ENCODE measurements at regions not wholly inside any gene's neighbourhood (a gene's known extent, or its start where the extent isn't known, plus 50 kb on each side); places are given as distances from the start of the nearest gene placed in this dataset.
"Not testable (repeated sequence)": the region's sequence is repeated elsewhere in the genome, so short reads cannot be mapped to it uniquely, and the experiment has no call there.

GRCh38 chr4:77450006-77450405 lies 155.6 kb upstream of the CXCL13 start:
- Mint-ChIP-seq H3K4me3 (no peak overlapping the region), H3K4me1 (no peaks in the 10 kb centered on the region), H3K27ac (no peak overlapping the region), H3K36me3 (ENCODE audit: low read depth) (no peaks in the 10 kb centered on the region), H3K9me3 (ENCODE audit: low read depth) (no peaks in the 10 kb centered on the region), H3K27me3 (peaks cover 13% of the 10 kb centered on the region)
- DNase-seq (no peak), ATAC-seq (no peak)
- intact Hi-C loops (cut with DNase I, micrococcal nuclease): no loop called here
- POLR2A ChIA-PET: interaction anchor here (0.6 kb wide), 2 partner anchors 21 to 192 kb away, joined by 3 to 4 read pairs; no protein-coding TSS in a partner anchor
- CTCF ChIA-PET: interaction anchor here (0.8 to 1.0 kb wide), 3 partner anchors 13 to 151 kb away, joined by 3 read pairs; no protein-coding TSS in a partner anchor

GRCh38 chr4:77451530-77451929 lies 154.1 kb upstream of the CXCL13 start:
- CTCF ChIA-PET: interaction anchor here (1.8 kb wide), 1 partner anchor 17 kb away, joined by 3 read pairs; no protein-coding TSS in a partner anchor
- POLR2A ChIA-PET: no interaction called here
- no peak overlapping the region for H3K27ac Mint-ChIP-seq

GRCh38 chr4:77452117-77452516 lies 153.5 kb upstream of the CXCL13 start:
- intact Hi-C loops (cut with DNase I, micrococcal nuclease); H3K4me1 Mint-ChIP-seq; H3K36me3 Mint-ChIP-seq (ENCODE audit: low read depth); POLR2A ChIA-PET; H3K9me3 Mint-ChIP-seq (ENCODE audit: low read depth); H3K27me3 Mint-ChIP-seq; ATAC-seq; DNase-seq; H3K4me3 Mint-ChIP-seq; H3K27ac Mint-ChIP-seq: not testable (repeated sequence)
- CTCF ChIA-PET: interaction anchor here (1.8 kb wide), 1 partner anchor 17 kb away, joined by 3 read pairs; no protein-coding TSS in a partner anchor

More at GRCh38 chr4:77451530-77451929, 154.1 kb upstream of the CXCL13 start:
- DNase-seq: no peak
- no peak for ATAC-seq
- Mint-ChIP-seq H3K36me3 (ENCODE audit: low read depth) (no peaks in the 10 kb centered on the region), H3K4me1 (no peaks in the 10 kb centered on the region), H3K4me3 (no peak overlapping the region), H3K9me3 (ENCODE audit: low read depth) (no peaks in the 10 kb centered on the region), H3K27me3 (peaks cover 11% of the 10 kb centered on the region)
- intact Hi-C loops (cut with DNase I, micrococcal nuclease): no loop called here

- H3K4me1 Mint-ChIP-seq: no peaks in the 10 kb centered on the region
- CTCF ChIA-PET: interaction anchor here (1.2 kb wide), 1 partner anchor 165 kb away, joined by 3 read pairs; no protein-coding TSS in a partner anchor
- no peak overlapping the region for H3K4me3 Mint-ChIP-seq
- intact Hi-C loops (cut with DNase I, micrococcal nuclease): no loop called here
- H3K27me3 Mint-ChIP-seq: peaks cover 4% of the 10 kb centered on the region
- POLR2A ChIA-PET: no interaction called here
- no peaks in the 10 kb centered on the region for H3K36me3 Mint-ChIP-seq (ENCODE audit: low read depth)
- no peak for ATAC-seq
- H3K9me3 Mint-ChIP-seq (ENCODE audit: low read depth): peaks cover 5% of the 10 kb centered on the region
- H3K27ac Mint-ChIP-seq: no peak overlapping the region
- no peak for DNase-seq
Measured at GRCh38 chr4:77453911-77454310, 151.7 kb upstream of the CXCL13 start.

GRCh38 chr4:77454858-77455257 lies 150.8 kb upstream of the CXCL13 start:
- H3K27me3 Mint-ChIP-seq: peaks cover 4% of the 10 kb centered on the region
- CTCF ChIA-PET: interaction anchor here (0.7 to 1.3 kb wide), 2 partner anchors 41 to 146 kb away, joined by 3 to 6 read pairs; no protein-coding TSS in a partner anchor

GRCh38 chr4:77464100-77464499 lies 141.5 kb upstream of the CXCL13 start:
- ATAC-seq; H3K36me3 Mint-ChIP-seq (ENCODE audit: low read depth); H3K27ac Mint-ChIP-seq; H3K4me1 Mint-ChIP-seq; POLR2A ChIA-PET; DNase-seq; H3K9me3 Mint-ChIP-seq (ENCODE audit: low read depth); H3K4me3 Mint-ChIP-seq: not testable (repeated sequence)
- CTCF ChIA-PET: interaction anchor here (1.0 to 9.3 kb wide), 6 partner anchors 10 to 155 kb away, joined by 5 to 103 read pairs (median 8); no protein-coding TSS in a partner anchor
- H3K27me3 Mint-ChIP-seq: peaks cover 16% of the 10 kb centered on the region
- intact Hi-C loops (cut with DNase I, micrococcal nuclease): loop anchor here in 1 of 2 experiments (2.0 kb wide), 1 partner anchor 235 kb away; no protein-coding TSS in a partner anchor

More at GRCh38 chr4:77454858-77455257, 150.8 kb upstream of the CXCL13 start:
- H3K9me3 Mint-ChIP-seq (ENCODE audit: low read depth): peaks cover 7% of the 10 kb centered on the region
- ATAC-seq: no peak
- no peaks in the 10 kb centered on the region for H3K4me1 Mint-ChIP-seq
- POLR2A ChIA-PET: interaction anchor here (0.7 kb wide), 1 partner anchor 730 kb away, joined by 6 read pairs; no protein-coding TSS in a partner anchor
- H3K36me3 Mint-ChIP-seq (ENCODE audit: low read depth): no peaks in the 10 kb centered on the region
- H3K4me3 Mint-ChIP-seq: no peak overlapping the region
- H3K27ac Mint-ChIP-seq: no peak overlapping the region
- DNase-seq: no peak
- intact Hi-C loops (cut with DNase I, micrococcal nuclease): no loop called here

GRCh38 chr4:77465271-77465670 lies 140.3 kb upstream of the CXCL13 start:
- Mint-ChIP-seq H3K9me3 (ENCODE audit: low read depth) (peaks cover 3% of the 10 kb centered on the region), H3K36me3 (ENCODE audit: low read depth) (no peaks in the 10 kb centered on the region), H3K27ac (no peak overlapping the region), H3K4me3 (no peak overlapping the region), H3K27me3 (peaks cover 16% of the 10 kb centered on the region), H3K4me1 (no peaks in the 10 kb centered on the region)
- DNase-seq (peak; percentile 66), ATAC-seq (peak; percentile 68)
- ChIA-PET CTCF (interaction anchor here (0.6 to 9.3 kb wide), 20 partner anchors 9 to 1062 kb away, joined by 3 to 103 read pairs (median 4); partner anchors contain the start of gene CXCL13), POLR2A (no interaction called here)
- intact Hi-C loops (cut with DNase I, micrococcal nuclease): loop anchor here (1.0 to 2.0 kb wide), 3 partner anchors 136 to 234 kb away; no protein-coding TSS in a partner anchor

GRCh38 chr4:77466430-77466829 lies 139.2 kb upstream of the CXCL13 start:
- Mint-ChIP-seq H3K27me3 (peaks cover 21% of the 10 kb centered on the region), H3K4me3 (no peak overlapping the region), H3K4me1 (no peaks in the 10 kb centered on the region), H3K27ac (no peak overlapping the region), H3K9me3 (ENCODE audit: low read depth) (peaks cover 3% of the 10 kb centered on the region), H3K36me3 (ENCODE audit: low read depth) (no peaks in the 10 kb centered on the region)
- intact Hi-C loops (cut with DNase I, micrococcal nuclease): no loop called here
- CTCF ChIA-PET: interaction anchor here (0.9 to 9.3 kb wide), 10 partner anchors 17 to 175 kb away, joined by 3 to 103 read pairs (median 5); partner anchors contain the start of gene CXCL13
- DNase-seq (no peak), ATAC-seq (no peak)
- POLR2A ChIA-PET: no interaction called here

- H3K4me1 Mint-ChIP-seq: peaks cover 2% of the 10 kb centered on the region
- ChIA-PET POLR2A (no interaction called here), CTCF (interaction anchor here (0.6 to 2.0 kb wide), 6 partner anchors 24 to 149 kb away, joined by 3 to 10 read pairs (median 4); no protein-coding TSS in a partner anchor)
- H3K9me3 Mint-ChIP-seq (ENCODE audit: low read depth): peaks cover 3% of the 10 kb centered on the region
- no peak overlapping the region for H3K27ac Mint-ChIP-seq
- ATAC-seq: no peak
- H3K4me3 Mint-ChIP-seq: no peak overlapping the region
- peaks cover 48% of the 10 kb centered on the region for H3K27me3 Mint-ChIP-seq
- intact Hi-C loops (cut with DNase I, micrococcal nuclease): no loop called here
- H3K36me3 Mint-ChIP-seq (ENCODE audit: low read depth): no peaks in the 10 kb centered on the region
- no peak for DNase-seq
Measured at GRCh38 chr4:77471821-77472495, 133.7 kb upstream of the CXCL13 start.

GRCh38 chr4:77473509-77473908 lies 132.1 kb upstream of the CXCL13 start:
- no peaks in the 10 kb centered on the region for H3K36me3 Mint-ChIP-seq (ENCODE audit: low read depth)
- peaks cover 2% of the 10 kb centered on the region for H3K4me1 Mint-ChIP-seq
- peaks cover 51% of the 10 kb centered on the region for H3K27me3 Mint-ChIP-seq
- ChIA-PET POLR2A (no interaction called here), CTCF (interaction anchor here (0.5 to 2.7 kb wide), 13 partner anchors 8 to 1008 kb away, joined by 3 to 10 read pairs (median 4); partner anchors contain the start of gene CXCL13)
- DNase-seq: no peak
- no peaks in the 10 kb centered on the region for H3K9me3 Mint-ChIP-seq (ENCODE audit: low read depth)
- no peak overlapping the region for H3K27ac Mint-ChIP-seq
- intact Hi-C loops (cut with DNase I, micrococcal nuclease): no loop called here
- no peak overlapping the region for H3K4me3 Mint-ChIP-seq
- peak; percentile 44 for ATAC-seq

GRCh38 chr4:77481856-77482255 lies 123.8 kb upstream of the CXCL13 start:
- intact Hi-C loops (cut with DNase I, micrococcal nuclease): no loop called here
- H3K36me3 Mint-ChIP-seq (ENCODE audit: low read depth): no peaks in the 10 kb centered on the region
- no peaks in the 10 kb centered on the region for H3K9me3 Mint-ChIP-seq (ENCODE audit: low read depth)
- DNase-seq (no peak), ATAC-seq (no peak)
- CTCF ChIA-PET: no interaction called here
- H3K27me3 Mint-ChIP-seq: peaks cover 25% of the 10 kb centered on the region
- POLR2A ChIA-PET: no interaction called here
- H3K27ac Mint-ChIP-seq: no peak overlapping the region
- H3K4me1 Mint-ChIP-seq: no peaks in the 10 kb centered on the region
- no peak overlapping the region for H3K4me3 Mint-ChIP-seq
